GM19240 (cell line): ENCODE measurements at regions not wholly inside any gene's neighbourhood (a gene's known extent, or its start where the extent isn't known, plus 50 kb on each side); places are given as distances from the start of the nearest gene placed in this dataset.
"Not testable (repeated sequence)": the region's sequence is repeated elsewhere in the genome, so short reads cannot be mapped to it uniquely, and the experiment has no call there.

Experiments
- DNase-seq: peaks from one replicate; pipeline ENCODE4 v3.0.0; 2011; ENCODE audit warnings: low spot score; ENCODE audit not compliant: insufficient read length

DNA sequence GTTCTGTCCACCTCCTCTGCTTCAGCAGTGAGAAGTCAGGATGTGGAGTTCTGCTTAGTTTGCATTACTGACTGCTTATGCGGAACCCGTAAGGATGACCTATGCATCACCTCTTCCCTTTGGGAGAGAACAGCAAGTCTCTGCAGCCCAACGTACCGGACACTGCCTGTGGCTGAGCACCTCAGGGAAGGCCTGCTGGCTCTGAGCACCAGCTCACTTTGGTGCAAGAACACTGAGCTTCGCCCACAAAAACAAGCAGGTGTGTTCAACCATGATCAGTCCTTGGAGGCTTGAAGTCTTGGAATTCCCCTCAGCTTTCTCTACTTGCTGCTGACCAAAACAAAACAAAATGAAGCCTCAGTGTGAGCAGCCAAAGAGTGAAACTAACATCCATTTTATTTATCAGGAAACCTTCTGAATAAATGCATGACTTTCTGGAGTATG is 52.7 kb upstream of the NCK2 start:
- peak; percentile 12 for DNase-seq

DNA sequence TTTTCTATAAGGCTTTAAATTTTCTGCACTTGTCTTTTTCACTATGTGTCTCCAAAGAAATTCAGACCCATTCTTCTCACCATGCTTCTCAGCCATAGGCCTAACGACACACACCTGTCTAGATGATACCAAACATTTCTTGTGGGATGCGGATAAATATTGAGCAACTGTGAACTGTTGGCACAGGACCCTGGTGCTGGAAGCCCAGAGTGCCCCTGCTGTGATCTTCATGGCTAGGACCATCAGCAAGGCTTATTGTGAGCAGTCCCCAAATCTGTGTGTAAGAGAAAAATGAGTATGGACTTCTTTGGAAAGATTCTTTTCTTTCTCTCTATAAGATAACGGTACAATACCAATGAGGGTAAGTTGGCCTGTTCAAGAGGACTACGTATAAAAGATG is 54.1 kb upstream of the NCK2 start:
- no peak for DNase-seq

DNA sequence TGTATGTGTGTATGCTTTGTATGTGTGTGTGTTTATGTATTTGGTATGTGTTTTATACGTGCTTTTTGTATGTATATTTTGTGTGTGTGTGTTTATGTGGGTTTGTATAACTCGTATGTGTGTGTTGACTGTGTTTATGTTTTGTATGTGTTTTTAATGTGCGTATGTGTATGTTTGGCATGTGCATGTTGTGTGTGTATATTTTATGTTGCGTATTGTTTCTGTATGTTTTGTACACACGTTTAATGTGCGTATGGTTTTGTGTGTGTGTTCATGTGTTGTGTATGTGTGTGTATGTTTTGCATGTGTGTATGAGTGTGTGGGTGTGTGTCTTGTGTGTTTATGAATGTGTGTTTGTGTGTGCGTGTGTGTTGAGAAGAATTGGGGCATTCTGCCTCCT is 55.2 kb upstream of the NCK2 start:
- no peak for DNase-seq

DNA sequence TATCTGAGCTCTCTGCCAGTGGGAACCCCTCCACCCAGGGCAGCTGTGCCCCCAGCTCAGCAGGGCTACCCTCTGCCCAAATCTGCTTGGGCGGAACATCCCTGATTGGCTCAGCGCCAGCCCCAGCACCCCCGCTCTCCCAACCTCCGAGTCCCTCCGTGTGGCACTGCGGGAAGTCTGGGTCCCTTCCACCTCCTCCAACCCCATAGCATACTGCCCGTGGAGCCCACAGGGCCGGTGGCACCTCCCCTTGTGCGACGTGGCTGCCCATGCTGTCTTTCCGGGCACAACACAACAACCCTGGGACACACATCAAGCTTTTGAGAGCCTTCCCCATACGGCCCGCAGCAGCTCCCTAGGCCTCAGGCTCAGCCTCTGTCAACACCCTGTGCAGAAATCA is 55.8 kb upstream of the NCK2 start:
- no peak for DNase-seq

DNA sequence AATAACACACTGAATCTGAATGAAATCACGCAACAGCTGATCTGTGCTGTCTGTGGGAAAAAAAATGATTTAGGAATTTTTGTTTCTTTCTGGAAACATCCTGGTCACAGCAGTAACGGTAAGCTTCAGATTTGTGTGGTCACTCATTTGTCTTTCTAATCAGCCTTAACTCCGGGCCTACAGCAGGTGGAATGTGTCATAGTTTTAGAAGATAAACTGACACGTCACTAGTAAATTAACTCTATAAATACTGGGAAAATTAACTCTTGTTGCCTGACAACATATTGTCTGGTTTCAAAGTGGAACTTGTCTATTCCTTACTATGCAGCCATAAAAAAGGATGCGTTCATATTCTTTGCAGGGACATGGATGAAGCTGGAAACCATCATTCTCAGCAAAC is 58.1 kb upstream of the NCK2 start:
- DNase-seq = no peak

DNA sequence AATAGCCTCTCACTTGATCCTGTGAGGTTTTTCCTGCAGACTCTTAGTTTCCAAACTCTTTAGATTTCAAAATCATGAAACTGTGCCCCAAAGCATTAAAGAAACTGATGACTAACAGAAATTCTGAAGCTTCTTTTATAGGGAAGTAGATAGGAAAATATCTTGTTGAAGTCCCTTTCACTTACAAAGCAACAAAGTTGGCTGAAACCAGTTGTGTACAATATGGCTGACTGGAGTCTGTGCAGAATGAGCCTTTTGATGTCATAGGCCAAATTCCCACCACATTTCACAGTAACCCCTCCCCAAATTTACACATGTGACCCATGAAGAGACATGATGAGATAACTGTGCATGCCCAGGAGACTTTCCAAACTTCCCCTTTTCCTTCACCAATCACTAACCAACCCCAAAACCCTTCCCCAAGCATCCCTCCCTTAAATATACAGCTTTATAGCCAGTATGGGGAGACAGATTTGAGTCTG is 61.7 kb upstream of the NCK2 start:
- DNase-seq = no peak

DNA sequence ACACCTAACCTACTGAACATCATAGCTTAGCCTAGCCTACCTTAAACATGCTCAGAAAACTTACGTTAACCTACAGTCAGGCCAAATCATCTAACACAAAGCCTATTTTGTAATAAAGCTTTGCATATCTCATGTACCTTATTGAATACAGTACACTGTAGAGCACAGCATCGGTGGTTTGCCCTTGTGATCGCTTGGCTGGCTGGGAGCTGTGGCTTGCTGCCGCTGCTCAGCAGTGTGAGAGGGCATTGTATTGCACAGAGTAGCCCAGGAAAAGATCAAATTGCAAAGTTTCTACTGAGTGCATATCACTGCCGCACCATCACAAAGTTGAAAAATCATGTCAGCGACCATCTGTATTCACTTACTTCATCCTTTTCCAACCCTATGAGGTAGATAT is 62.3 kb upstream of the NCK2 start:
- no peak for DNase-seq

DNA sequence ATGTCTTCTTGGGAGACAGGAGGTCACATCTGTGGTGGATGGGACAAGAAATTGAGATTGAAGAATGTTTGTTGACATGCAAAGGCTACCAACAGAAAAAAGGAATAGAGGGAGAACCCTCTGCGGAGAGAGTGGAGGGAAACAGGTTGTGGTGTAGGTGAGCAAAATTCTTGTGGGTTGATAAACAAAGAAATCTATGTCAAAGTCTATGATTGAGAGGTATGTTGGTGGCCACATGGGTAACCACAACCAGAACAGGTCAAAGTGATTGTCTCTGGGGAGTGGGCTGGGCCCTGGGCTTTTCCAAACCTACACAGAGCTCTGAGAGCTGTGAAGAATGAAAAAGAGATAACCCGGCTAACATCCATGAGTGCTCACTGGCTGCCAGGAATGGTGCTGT is 62.8 kb upstream of the NCK2 start:
- DNase-seq = no peak

DNA sequence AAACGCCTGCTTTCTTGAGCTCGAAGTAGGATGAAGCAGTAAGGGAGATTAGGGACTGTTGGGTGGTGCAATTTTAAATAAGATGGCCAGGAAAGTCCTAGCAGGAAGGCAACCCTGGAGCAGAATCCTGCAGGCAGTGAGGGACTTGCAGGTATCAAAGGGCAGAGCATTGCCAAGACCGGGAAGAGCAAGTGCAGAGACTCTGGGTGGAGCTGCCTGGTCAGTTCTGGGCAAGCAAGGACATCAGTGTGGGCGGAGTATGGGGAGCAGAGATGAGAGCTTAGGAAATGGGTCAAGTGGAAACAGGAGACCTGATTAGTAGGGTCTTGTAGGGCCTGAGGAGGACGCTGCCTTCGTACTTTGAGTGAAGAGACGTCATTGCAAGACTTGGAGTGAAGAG is 64.4 kb upstream of the NCK2 start:
- DNase-seq = no peak

DNA sequence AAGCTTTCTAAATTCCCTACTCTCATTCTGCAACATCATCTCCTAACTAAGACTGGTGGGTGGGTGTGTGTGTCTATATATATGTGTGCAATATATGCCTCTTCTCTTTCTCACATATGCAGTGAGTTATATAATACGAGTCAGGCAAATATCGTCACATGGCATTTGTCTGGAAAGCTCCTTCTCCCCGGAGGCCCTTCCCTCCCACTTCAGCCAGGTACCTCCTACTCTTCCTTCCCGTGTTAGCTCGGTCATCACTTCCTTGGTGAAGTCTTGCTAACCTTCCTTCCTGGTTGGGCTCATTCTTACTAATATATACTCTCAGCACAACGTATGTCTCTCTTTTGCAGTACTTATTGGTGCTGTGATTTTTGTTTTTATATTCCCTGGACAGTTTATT is 66.4 kb upstream of the NCK2 start:
- no peak for DNase-seq

DNA sequence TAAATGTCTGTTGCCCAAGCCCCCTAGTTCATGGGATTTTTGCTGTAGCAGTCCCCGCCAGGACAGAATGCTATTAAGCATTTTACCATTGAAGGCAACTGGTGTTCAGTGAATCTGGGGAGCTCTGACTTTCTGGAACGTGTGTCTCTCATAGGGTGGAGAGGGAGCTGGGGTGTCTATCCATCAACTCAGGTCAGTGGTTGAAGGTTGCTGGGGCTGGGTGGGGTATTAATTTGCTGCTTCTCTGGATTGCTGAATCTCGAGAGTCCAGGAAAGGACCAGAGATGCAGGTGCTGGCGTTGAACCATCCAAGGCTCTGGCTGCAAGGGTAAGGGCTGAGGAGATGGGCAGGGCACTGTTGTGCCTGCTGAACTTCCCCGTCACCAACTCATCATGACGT is 66.8 kb upstream of the NCK2 start:
- DNase-seq = no peak

DNA sequence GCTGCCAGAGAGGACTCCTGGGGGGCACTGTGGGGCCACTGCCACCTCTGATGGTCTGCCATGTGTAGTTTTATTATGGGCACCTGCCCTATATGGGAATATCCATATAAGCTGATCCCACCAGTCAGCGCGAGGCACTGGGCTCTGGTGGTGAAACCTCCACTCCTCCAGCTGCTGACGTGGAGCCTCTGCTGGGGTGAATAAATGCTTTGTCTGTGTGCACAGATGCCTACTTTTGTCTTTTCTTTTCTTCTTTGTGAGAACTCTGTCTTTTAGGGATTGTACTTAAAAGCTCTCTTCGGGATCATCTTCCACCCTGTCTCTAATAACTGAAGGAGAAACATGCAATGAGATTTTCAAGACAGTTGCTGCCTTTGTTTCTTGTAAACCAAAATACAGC is 68.9 kb upstream of the NCK2 start:
- DNase-seq = no peak

DNA sequence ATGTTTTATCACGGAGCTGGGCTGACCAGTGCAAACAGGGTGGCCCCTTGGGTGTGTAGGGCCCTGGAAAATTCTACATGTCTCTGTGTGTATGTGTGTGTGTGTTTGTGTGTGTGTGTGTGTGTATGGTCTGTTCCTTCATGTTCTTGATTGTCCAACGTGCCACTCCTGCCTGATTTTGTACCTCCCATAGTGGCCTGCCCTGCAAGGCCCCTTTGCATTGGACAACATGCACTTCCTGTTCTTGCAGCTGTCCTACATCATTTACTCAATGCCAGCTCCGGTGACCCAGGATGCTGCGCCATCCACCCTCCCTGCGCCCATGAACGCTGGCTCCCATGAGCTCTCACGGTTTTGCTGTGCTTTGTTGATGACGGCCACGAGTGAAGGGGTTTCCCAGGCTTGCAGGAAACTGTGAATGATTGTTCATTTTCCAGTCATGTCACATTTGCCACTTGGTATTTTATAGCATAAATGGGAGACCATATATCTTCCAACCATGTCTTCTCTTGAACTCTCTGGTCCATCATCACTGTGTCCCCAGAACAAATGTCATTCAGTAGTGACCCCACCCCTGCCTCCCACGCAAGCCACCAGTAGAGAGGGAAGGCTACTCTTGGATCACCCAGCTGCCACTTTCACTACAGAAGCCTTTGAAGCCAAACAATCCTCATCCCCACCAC is 69.7 kb upstream of the NCK2 start:
- no peak for DNase-seq

DNA sequence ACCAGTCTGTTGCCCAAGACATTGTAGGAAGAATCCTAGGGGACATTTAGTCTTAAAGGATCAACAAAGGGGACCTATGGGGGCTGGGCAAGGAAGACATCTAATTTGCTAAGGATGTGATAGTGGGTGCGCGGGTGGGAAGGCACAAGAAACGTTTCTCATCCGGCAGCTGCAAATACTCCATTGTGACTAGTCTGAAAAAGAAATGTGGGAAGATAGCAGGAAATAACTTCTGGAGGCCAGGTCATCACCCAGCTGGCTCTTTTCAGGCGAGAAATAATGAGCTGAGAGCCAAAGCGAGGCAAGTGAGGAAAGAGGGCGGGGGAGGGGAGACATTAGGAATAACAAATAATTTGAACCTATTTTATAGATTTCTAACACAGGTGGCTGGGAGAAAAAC is 70.3 kb upstream of the NCK2 start:
- DNase-seq = no peak

DNA sequence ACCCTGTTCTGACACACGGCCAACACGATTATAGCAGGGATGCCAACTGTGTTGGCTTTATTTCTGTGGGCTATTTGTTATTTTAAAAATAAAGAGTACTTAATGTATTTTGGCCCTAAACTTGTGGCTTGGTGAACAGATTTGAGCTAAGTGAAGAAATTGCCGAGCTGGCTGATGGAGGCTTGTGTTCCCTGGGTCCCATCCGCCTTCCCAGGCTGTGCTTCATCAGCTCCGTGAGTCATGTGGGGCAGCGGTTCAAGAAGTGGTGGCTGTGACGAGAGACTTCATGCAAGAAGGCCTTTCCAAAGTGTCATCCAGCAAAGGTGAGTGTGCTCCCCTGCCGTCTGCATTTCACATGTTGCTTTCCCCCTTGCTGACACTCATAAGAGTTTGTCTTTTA is 73.6 kb upstream of the NCK2 start:
- DNase-seq = no peak

DNA sequence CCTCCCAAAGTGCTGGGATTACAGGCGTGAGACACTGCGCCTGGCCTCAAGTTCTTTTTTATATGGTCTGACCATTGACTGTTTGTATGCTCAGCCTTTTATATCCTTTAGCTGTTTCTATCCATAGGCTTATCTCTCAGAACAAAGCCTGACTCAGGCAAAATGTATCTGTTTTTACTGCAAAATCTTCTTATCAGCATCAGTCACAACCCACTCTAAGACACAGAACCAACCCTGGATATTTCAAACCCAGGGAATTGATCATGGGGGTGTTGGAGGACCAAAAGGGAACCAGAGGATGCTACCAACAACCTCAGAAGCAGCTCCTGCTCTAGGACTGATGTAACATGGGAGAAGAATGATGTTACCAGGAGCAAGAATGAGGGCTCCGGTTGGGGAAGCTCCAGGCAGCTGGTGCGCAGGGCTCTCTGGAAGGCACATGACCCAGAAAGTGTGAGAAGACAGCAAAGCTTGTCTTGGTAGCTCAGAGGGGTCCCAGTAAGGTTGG is 75.3 kb upstream of the NCK2 start:
- no peak for DNase-seq

DNA sequence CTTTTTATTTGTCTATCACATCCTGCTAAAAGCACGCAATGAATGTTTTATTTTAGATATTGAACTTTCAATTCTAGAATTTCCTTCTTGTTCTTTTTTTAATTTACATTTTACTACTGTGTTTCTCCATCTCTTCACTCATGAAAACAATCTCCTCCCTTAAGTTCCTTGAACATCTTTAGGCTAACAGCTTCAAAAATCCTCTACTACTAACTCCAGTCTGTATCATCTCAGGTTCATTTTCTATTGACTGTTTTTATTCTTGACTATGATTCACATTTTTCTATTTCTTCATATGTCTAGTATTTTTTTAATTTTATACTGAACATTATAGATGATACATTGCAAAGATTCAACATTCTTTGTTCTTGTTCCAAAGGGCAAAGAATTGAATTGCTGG is 79.2 kb upstream of the NCK2 start:
- DNase-seq = no peak

DNA sequence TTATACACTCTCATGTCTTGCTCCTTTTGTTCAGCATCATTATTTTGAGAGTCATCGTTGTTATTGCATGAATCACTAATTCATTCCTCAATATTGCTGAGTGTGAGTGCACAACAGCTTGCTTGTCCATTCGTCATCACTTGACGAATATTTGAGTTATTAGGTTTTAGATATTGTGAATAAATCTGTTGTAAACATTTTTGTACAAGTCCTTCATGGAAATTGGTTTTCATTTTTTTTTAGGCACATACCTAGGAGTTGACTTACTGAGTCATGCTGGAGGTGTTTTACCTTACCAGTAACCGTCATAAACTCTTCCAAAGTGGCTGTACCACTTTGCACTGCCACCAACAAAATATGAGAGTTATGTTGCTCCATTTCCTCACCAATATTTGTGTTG is 84.2 kb upstream of the NCK2 start:
- DNase-seq = no peak

DNA sequence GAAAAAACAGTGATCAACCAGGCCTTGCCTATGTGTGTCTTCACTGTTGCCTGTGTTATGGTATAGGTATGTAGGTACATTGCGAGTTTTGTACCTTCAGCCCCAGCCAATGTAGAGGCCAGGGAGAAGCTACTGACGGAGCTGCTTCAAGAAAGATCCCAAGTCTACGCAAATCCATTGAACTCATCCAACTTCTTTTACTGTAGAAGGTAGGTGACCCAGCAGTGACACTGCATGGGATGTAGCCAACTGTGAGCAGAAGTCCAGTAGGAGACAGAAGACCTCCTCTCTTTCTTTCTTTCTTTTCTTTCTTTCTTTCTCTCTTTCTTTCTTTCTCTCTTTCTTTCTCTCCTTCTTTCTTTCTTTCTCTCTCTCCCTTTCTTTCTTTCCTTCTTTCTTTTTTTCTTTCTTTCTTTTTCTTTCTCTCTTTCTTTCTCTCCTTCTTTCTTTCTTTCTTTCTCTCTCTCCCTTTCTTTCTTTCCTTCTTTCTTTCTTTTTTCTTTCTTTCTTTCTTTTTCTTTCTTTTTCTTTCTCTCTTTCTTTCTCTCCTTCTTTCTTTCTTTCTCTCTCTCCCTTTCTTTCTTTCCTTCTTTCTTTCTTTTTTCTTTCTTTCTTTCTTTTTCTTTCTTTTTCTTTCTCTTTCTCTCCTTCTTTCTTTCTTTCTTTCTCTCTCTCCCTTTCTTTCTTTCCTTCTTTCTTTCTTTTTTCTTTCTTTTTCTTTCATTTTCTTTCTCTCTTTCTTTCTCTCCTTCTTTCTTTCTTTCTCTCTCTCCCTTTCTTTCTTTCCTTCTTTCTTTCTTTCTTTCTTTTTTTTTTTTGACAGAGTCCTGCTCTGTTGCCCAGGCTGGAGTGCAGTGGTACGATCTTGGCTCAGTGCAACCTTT is 88.7 kb upstream of the NCK2 start:
- not testable (repeated sequence) for DNase-seq

DNA sequence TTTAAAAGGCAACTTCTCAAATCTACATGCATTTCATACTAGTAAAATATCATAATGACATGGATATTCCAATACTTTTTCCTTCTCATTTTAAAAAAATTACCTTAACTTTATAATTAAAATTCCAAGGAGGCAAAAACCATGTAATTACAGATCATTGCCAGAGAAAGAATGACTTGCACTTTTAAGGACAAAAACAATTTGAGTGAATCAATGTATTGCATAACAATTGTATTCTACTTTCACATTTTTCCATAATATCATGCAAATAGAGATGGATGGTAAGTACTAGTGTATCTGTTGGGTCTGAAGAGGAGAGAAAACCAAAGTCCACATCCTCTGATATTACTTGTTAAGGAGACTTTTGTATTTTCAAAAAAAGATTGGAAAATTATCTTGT is 89.5 kb upstream of the NCK2 start:
- DNase-seq = no peak

DNA sequence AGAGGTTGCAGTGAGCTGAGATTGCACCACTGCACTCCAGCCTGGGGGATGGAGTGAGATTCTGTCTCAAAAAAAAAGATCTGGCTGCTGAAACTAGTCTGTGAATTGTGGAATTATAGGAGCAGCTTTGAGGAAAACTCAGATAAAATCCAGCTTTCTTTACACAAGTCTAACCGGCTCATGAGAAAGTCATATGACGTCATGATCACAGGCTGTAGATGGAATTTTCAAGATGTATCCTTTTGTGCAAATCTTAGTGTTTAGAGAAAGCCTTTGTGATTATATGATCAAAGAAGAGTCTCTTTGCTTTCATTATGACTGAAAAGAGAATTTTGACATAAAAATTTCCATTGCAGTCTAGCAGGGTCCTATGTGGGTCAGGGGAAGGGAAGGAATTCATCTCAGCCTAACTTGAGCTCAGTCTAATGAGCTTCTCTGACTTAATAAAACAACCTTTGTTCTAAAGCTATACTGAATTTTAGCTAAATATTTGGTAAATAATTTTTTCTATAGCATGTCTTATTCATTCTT is 90.2 kb upstream of the NCK2 start:
- no peak for DNase-seq

DNA sequence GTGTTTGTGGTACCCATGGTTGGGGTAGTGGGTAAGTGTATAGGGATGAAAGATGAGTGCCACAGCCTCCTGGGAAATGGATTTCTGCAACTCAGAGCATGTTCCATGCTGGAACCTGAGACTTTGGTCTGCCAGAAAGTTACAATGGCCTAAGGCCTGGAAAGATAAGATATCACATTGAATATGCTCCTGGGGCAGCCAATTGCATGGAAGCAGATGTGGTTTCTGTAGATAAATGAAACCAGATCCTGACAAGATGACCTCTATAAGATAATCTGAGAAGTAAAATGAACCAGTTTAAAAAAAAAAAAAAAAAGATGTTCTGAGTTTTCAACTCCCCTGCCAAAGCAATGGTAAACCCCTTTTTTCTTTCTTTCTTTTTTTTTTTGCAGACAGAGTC is 91.4 kb upstream of the NCK2 start:
- no peak for DNase-seq
